Gastroesophageal sphincter (tissue), 3 donors: ENCODE measurements at regions not wholly inside any gene's neighbourhood (a gene's known extent, or its start where the extent isn't known, plus 50 kb on each side); places are given as distances from the start of the nearest gene placed in this dataset.

Source experiments
- POLR2A ChIP-seq, 2 donors: fragments of 450-650 bp; IDR thresholded peaks; one replicate each; pipeline ENCODE4 v1.6.1; 2017; ENCODE audit warnings: antibody characterized with exemption in 2 of 2, mild to moderate bottlenecking in 2 of 2, moderate library complexity in 1 of 2
- TF ChIP-seq, protein P1 (sequence below), 4 experiments: fragments of 200-600 bp in 2 of 4; fragments of 450-650 bp in 2 of 4; sonication (generic) in 1 of 4; IDR thresholded peaks; one replicate each; pipeline ENCODE4 v1.5.1; 2017 to 2019; ENCODE audit warnings: antibody characterized with exemption in 4 of 4, mild to moderate bottlenecking in 2 of 4, moderate library complexity in 2 of 4

DNA sequence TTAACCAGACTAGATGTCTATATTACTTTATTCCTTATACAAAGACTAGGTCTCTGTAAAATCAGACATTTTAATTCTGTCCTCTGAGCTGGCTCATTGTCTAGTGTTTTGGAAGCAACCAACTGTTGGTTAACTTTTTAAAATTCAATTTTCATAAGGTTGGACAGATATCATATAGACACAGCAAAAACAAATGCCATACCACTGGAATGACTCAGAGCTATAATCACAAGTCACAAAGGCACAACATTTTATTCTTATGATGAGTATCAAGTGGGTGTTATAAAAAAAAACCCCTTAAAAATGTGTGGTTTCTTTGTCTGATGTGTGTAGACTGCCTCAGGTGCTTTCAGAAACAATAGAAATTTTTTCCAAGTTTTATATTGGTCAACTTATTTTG is 296.2 kb upstream of the MARCKS start:
- TF ChIP-seq, protein P1, sequence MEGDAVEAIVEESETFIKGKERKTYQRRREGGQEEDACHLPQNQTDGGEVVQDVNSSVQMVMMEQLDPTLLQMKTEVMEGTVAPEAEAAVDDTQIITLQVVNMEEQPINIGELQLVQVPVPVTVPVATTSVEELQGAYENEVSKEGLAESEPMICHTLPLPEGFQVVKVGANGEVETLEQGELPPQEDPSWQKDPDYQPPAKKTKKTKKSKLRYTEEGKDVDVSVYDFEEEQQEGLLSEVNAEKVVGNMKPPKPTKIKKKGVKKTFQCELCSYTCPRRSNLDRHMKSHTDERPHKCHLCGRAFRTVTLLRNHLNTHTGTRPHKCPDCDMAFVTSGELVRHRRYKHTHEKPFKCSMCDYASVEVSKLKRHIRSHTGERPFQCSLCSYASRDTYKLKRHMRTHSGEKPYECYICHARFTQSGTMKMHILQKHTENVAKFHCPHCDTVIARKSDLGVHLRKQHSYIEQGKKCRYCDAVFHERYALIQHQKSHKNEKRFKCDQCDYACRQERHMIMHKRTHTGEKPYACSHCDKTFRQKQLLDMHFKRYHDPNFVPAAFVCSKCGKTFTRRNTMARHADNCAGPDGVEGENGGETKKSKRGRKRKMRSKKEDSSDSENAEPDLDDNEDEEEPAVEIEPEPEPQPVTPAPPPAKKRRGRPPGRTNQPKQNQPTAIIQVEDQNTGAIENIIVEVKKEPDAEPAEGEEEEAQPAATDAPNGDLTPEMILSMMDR (IDR thresholded peaks at IDR 0.05), result no peak
- no peak for TF ChIP-seq POLR2A (IDR thresholded peaks at IDR 0.05)
